T47D (cell line): ENCODE measurements at regions not wholly inside any gene's neighbourhood (a gene's known extent, or its start where the extent isn't known, plus 50 kb on each side); places are given as distances from the start of the nearest gene placed in this dataset.

ENCODE experiments used
- DNase-seq, 2 experiments: peaks; one replicate each; pipeline versions ENCODE4 v3.0.0 to v3.0.0-alpha.2; 2011 to 2012; ENCODE audit warnings: low read depth in 1 of 2, low spot score in 1 of 2
- JUND ChIP-seq: IDR thresholded peaks from 2 replicates; pipeline ENCODE4 v1.6.1; 2012; ENCODE audit warnings: low read depth
- in situ Hi-C: cut with HindIII; loops from 2 replicates; pipeline ENCODE4 v1.10.0; 2016; ENCODE audit warnings: low sequenced_read_pairs, low pct_unique_long_range_greater_than_20kb

DNA sequence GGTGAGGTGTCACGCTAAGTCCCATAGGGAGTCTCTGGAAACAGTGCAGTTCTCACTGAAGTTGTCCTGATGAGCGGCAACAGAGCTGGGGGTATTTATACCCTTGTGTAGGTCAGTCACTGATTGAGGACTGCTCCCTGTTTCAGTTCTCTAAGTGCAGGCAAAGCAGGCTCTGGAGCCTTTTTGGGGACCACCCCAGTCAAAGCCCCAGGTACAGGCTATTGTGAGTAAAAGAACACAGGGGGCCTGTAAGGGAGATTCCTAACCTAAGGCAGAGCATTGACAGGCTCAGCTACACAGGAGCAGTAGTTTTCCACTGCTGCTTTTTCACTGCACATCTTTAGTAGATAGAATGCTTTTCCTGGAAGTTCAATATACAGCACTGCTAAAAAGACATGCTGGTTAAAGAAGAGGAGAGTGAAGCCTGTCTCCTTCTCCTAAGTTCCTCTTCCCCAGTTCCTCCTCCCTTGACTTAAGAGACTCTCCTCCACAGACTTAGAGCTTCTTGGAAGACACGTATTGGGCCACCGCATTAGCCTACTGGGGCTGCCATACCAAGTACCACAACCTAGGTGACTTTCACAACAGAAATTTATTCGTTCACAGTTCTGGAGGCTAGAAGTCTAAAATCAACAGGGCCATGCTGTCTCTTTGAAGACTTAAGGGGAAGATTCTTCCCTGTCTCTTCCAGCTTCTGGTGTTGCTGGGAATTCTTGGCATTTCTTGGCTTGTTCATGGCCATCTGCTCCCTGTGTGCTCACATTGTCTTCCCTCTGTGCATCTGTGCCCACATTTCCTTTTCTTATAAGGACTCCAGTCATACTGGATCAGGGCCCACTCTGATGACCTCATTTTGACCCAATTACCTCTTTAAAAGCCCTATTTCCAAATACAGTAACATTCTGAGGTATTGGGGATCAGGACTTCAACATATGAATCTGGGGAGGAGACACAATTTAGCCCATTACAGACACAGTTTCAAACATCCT lies 221.0 kb downstream of the ESM1 start:
- in situ Hi-C loops = no loop called here
- TF ChIP-seq JUND = no peak
- no peak for DNase-seq

DNA sequence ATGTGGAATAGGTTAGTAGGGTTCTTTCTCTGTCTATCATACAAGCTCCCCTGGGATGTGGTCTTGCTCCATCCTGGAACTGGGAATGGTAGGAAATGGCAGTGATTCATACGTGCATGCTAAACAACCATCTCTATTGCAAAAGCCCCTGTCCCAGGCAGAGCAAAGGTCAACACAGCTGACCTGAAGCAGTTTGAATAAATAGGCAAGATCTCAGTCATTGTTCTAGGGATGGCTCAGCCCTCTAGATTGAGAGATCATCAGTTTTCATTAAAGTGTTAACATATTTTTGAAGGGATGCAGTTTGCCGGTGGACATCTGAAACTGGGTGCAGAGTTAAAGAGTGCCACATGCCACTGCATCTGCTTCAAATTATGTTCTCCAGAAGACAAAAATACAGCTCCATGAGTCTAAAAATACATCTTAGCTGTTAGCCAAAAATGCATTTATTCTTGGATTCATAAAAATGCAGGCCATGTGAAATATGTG lies 224.1 kb downstream of the ESM1 start:
- no peak for DNase-seq
- TF ChIP-seq JUND = no peak
- in situ Hi-C loops = no loop called here

DNA sequence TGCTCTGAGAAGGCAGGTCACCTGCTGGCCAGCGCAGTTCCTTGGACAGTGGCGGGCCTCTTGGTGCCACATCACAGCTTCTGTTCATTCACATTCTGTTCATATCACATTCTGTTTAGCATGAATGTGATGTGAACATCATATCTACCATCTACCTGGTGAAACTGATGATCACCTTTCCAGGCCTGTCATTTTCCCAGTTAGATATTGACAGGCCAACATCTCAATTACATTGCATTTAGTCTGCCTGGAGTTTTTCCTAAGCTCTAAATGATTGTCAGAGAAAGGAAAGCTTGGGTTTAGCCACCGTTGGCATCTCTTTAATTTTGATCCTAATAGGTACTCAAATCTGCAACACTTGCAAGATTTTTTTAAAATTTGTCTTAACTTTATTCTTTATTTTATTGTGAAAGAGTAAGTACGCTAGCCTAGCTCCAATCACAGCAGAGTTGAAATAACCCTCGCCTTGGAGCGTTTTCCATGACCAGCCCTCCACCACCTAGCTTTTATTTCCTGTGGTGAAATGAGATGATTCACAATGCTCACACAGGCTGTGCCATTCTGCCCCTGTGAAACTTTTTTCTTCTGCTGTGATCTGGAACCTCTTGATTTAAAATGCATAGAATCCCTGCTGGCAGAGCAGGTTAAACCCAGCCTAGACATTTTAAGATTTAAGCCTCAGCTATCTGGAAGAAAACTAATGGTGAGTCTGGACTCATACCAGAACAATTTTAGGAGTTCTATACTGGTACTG lies 225.0 kb downstream of the ESM1 start:
- TF ChIP-seq JUND = no peak
- in situ Hi-C loops = no loop called here
- no peak for DNase-seq

DNA sequence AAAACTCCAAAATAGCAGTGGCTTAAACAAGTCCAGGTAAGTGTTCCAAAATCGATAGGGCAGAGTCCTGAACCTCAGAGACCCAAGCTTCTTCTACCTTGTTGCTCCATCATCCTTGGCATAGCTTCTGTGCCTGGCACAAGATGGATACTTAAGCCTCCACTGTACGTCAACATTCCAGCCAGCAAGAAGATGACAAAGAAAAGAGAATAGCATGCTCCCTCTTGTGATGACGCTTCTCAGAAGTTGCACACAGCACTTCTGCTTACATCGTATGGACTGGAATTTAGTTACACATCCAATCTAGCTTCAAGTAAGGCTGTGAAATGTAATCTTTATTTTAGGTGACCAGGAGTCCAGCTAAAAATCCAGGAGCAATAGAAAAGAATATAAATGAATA lies 227.4 kb downstream of the ESM1 start:
- no peak for TF ChIP-seq JUND
- DNase-seq = peak in 1 of 2 experiments; percentile 18
- in situ Hi-C loops = no loop called here

DNA sequence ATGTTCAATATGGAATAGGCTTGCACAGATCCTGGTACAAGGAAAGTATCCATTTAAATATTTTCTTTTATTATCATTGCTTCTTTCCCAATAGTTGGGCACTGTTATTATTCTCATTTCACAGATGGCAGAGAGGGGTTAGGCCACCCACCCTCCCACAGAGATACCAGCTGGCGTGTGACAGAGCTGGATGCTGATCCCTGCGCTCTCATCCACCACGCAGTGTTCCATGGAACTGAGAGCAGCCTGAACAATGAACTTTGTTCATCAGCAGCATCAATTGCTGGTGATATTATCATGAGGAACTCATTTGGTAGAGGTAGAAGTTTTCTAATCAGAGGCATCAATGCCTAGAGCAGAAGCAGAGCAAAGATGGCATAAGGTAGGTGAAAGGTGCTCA lies 227.9 kb downstream of the ESM1 start:
- in situ Hi-C loops = no loop called here
- no peak for TF ChIP-seq JUND
- no peak for DNase-seq

DNA sequence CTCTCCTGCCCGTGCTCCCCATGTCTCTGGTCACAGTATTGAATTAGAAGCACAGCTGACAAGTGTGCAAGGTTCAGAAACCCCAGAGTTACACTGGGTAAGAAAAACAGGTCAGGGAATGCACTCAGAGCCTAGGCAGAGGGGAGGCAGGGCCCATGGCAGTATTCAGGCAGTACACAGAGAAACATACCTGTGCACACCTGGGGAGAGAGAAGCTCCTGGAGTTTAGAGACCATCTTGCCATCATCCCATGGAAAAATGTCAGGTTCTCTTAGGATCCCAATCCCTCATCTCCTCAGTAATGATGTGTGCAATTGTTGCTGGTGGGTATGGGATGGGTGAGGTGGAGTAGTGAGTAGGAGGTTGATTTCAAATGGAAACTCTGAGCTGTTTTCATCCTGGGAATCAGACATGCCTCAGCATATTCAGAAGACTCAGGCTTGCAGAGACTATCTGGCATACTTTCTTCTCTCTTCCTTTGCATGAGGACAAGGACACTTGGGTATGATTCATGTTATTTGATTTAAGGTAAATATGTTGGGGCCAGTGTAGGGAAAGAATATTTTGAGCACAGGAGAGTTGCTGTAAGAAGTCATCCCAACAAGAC lies 228.5 kb downstream of the ESM1 start:
- no peak for TF ChIP-seq JUND
- DNase-seq = no peak
- in situ Hi-C loops = no loop called here

DNA sequence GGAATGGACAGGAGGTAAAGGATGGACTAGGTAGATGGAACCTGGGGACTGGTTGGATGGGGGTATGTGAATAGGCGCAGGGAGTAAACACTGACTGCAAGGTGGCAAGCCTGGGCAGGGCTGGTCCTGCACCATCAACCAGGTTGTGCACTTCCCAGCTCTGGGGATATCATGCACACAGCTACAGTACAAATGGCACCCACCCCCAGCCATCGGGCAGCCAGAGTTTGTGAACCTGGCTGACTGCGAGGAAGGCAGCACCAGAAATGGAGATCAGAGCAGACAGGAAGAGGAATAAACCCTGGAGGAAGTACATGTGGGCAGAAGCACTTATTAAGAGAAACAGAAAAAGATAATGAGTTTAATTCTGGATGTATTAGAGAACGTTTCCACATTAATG lies 229.1 kb downstream of the ESM1 start:
- no peak for DNase-seq
- in situ Hi-C loops = no loop called here

DNA sequence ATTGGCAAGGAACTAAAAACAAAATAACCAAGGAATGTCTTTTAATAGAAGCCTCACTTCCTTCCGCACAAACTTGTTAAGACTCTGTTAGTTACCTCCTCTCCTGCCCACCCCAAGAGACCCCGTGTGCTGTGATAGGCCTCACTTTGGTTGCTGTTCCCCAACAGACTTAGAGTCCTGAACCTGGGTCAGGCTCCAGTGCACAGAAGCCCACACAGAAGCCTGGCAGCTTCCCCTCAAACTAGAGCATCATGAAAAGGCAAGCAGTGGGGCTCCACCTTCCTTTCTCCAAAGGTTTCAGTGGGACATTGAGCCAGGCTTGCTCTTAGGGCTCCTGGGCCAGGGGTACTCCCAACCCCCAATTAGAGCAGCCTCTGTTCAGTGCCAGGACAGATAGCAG lies 230.5 kb downstream of the ESM1 start:
- in situ Hi-C loops = no loop called here
- no peak for TF ChIP-seq JUND
- DNase-seq = no peak

More for the DNA sequence above, 229.1 kb downstream of the ESM1 start:
- TF ChIP-seq JUND = no peak

DNA sequence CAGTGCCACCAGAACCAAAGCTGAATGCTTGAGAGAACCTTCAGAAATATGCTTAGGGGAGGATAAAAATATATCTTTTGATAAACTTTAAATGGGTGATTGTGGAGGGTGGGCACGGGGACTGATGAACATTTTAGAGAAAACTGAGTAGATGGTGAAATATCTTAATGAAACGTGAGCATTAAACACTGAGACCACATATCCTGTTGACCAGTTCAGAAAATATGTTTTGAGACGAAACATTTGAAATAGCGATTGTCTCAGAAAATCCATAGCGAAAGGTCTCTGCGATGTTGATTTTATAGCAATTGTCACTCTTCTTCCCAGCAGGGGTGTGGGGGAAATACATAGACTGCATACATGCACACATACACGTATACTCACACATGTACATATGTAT lies 231.0 kb downstream of the ESM1 start:
- DNase-seq = no peak
- in situ Hi-C loops = no loop called here
- no peak for TF ChIP-seq JUND

DNA sequence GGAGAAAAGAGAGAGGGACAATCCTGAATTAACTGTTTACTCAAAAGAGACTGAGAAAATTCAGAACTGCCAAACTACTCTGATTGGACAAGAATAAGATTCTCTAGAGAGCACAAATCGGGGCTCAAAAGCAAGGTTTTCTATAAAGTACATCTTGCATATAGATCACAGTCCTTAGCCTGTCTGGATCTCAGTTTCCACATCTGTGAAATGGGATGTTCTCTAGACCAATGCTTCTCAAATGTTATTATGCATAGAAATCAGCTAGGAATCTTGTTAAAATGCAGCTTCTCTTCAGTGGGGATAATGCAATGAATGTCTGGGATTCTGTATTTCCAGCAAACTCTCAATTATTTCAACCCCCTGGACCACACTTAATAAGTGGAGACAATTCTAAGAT lies 231.6 kb downstream of the ESM1 start:
- in situ Hi-C loops = no loop called here
- no peak for TF ChIP-seq JUND
- DNase-seq = no peak

DNA sequence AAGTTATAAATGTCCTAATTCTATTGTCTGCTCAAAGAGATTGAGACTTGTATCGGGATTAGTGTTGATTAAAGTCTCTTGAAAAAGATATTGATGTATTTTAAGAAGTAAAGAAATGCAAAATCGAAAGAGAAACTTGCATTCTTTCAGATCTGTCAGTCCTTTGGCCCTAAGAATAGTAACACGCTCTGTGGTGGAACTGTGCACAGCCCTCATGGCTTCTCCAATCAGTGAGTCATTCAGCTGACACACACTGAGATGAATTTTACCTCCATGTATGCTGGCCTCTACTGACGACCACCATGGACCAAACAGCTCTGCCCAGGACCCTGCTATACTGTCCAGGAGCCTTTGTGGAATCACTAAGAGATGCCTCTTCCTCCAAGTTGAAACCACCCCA lies 232.4 kb downstream of the ESM1 start:
- no peak for TF ChIP-seq JUND
- DNase-seq = no peak
- in situ Hi-C loops = no loop called here

DNA sequence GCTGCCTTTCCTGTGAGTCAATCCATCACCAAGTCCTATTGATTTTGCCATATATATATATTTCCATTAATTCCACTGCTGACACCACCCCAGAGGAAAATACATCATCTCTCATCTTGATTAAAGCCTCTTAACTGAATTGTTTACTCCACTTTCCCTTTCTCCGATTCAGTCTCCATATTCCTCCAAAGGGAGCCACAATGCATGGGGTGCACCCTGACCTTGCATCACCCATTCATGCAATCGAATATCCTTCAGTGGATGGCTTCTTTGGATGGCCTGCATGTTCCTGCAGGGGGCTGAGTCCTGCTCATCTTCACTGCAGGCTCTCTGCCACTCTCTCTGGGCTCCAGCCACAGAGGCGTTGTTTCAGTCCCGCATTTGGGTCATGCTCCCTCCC lies 231.0 kb downstream of the SNX18 start:
- TF ChIP-seq JUND = no peak
- in situ Hi-C loops = no loop called here
- no peak for DNase-seq
